SK-N-SH treated with all-trans-retinoic acid at 6 μM for 48 hours (cell line): ENCODE measurements at regions not wholly inside any gene's neighbourhood (a gene's known extent, or its start where the extent isn't known, plus 50 kb on each side); places are given as distances from the start of the nearest gene placed in this dataset.

Experiments used
- PPARA ChIP-seq: fragments of 250-450 bp; sonication (Bioruptor Pico); IDR thresholded peaks from 2 replicates; pipeline ENCODE4 v1.5.0; 2020; ENCODE audit warnings: mild to moderate bottlenecking, borderline replicate concordance
- TF ChIP-seq, protein P1 (sequence below): fragments of 250-450 bp; sonication (Bioruptor Pico); IDR thresholded peaks from 2 replicates; pipeline ENCODE4 v1.8.0; 2020; ENCODE audit warnings: mild to moderate bottlenecking, moderate library complexity, borderline replicate concordance

DNA sequence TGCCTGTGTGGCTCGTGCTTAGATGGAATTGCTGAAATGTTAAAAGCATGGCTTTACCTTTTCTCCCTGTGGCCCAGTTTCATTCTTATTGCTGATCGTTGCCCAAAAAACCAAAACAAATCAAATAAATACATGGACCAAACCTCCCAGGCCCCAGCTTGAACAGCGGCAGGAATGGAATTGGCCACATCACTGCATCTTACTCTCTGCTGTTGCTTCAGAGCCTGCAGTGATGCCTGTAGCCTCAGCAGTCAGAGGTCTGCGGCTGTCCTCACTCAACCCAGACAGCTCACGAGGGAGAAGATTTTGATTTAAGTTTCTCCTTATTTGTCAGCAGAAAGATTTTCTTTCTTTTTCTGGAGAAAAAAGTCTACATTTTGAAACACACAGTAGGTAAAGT lies 91.5 kb downstream of the NPIPB11 start:
- TF ChIP-seq PPARA (CRISPR knock-in tag) = no peak
- TF ChIP-seq, protein P1, sequence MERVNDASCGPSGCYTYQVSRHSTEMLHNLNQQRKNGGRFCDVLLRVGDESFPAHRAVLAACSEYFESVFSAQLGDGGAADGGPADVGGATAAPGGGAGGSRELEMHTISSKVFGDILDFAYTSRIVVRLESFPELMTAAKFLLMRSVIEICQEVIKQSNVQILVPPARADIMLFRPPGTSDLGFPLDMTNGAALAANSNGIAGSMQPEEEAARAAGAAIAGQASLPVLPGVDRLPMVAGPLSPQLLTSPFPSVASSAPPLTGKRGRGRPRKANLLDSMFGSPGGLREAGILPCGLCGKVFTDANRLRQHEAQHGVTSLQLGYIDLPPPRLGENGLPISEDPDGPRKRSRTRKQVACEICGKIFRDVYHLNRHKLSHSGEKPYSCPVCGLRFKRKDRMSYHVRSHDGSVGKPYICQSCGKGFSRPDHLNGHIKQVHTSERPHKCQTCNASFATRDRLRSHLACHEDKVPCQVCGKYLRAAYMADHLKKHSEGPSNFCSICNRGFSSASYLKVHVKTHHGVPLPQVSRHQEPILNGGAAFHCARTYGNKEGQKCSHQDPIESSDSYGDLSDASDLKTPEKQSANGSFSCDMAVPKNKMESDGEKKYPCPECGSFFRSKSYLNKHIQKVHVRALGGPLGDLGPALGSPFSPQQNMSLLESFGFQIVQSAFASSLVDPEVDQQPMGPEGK (CRISPR knock-in tag) = no peak
